GM19438 (cell line): ENCODE measurements at regions not wholly inside any gene's neighbourhood (a gene's known extent, or its start where the extent isn't known, plus 50 kb on each side); places are given as distances from the start of the nearest gene placed in this dataset.
"Not testable (repeated sequence)": the region's sequence is repeated elsewhere in the genome, so short reads cannot be mapped to it uniquely, and the experiment has no call there.

Experiments used
- ATAC-seq: cut with Tn5 transposase; IDR thresholded peaks from one replicate; pipeline ENCODE4 v1.9.1; 2021; ENCODE audit warnings: low read depth; ENCODE audit not compliant: unreplicated experiment

DNA sequence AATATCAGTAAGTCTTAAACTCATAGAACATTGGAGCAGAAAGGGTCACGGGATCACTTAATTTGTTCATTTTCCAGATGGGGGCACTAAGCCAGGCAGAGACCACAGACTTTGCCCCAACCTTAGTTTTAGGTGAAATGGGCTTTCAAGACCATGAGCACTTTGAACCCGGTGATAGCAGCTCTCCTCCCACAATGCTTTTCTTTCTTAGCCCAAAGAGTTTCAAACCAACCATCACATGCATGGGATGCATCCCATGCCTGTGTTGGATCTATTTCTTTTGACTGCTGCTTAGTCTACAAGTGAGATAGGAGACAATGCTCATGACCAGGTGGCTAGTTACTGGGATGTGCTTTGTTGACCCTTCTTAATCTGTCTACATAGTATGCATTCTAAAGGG, 240.6 kb downstream of the NUF2 start:
- no peak for ATAC-seq

DNA sequence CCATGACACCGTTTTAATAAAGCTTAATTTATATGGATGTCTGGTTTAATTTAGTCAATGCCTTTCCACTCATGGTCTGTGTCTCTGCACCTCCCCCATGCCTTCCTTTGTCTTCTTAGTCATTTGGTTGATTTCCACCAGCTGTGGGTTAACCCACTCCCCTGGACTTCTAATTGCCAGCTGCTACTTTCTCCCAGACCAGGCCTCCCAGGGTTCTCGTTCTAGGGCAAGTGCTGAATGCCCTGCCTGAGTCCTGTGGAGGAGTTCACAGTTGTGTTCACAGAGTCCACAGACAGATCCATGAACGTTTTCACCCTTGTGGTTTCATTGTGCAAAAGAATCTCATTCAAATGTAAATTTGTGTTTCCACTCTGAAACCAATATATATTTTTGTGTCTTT, 243.4 kb downstream of the NUF2 start:
- no peak for ATAC-seq

DNA sequence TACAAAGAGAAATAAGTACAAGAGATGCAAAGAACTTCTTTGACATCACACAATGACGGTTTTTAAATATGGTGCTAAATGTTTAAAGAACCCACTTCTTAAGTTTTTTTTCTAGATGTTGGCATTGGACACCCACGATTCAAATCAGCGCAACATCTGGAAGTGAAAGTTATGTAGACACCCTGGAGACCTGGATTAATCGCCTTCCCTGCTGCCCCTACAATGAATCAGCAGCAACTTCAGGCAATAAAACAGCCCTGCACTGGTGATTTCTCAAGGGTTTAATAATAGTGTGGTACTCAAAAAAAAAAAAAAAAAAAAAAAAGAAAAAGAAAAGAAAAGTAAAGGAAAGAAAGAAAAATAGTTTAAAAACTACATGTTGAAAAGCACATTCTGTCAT, 248.3 kb downstream of the NUF2 start:
- no peak for ATAC-seq

DNA sequence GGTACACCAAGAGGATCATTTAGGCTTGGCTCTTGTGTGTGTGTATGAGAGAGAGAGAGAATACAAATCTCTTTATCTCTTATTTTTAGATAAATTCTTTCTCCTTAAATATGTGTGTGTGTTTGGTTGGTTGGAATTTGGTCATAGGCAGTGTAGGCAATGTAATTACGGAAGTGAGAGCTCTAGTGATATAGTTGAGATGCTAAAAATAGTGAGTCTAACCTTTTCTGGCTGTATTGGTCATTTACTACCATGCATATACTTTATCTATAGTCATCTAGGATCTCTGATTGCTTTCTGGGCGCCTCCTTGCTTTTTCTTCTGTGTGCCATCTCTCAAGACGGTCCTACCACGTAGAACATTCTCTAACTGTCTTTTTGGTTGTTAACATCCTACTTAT, 250.2 kb downstream of the NUF2 start:
- ATAC-seq: no peak

DNA sequence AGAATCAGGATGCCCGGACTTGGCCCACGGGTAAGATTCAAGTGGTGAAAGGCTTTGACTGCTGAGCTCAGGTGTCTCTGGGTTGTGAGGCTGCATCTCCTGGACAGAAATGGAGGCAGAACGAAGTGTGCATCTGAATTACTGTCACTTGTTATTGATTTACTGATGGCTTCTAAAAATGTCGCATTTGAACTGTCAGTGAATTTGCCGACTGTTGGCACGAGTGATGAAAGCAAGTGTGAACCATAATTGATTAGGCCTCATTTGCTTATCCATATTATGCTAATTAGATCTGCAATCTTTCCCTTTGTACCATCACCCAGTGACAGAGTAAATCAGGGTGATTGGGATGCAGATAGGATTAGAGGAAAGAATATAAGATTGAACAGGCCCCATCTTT, 252.4 kb downstream of the NUF2 start:
- ATAC-seq: no peak

DNA sequence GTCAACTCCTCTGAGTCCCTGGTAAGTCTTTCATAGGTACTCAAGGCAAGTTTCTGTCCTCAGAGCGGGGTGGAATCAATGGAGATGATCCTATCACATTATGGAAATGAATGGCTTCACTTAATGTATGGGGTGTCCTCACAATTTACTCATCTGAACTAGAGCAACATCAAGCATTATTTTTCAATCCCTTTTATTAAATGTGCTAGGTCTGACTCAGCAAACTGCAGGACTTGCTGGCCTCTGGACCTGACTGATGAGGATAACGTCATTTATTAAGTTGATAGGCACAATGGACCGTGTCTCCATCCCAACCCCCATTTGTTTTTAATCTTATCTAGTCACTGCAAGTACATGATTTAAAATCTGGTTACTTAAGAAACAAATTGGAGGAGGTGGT, 259.2 kb downstream of the NUF2 start:
- no peak for ATAC-seq

DNA sequence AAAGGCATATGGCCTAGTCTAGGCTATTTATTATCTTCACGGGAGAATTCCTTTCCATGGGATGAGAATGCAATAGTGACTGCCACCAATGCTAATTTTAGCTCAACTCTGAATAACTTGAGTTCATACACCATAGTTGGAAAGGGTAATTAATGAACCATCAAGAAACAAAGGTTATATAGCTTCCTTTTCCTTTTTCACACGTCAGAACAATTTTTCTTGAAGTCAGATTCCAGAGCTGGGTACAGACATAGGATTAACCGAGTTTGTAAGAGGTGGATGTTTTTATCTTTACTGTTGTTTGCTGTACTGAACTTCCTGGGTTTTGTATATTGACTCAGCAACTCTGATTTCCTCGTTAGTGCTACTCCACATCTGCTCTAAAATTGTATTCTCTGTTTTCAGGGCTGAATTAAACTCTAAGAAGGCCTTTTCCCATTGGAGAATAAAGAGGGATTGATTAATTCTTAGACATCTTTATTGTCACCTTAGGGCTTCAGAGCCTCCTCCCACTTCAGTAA, 262.0 kb downstream of the NUF2 start:
- ATAC-seq: no peak

DNA sequence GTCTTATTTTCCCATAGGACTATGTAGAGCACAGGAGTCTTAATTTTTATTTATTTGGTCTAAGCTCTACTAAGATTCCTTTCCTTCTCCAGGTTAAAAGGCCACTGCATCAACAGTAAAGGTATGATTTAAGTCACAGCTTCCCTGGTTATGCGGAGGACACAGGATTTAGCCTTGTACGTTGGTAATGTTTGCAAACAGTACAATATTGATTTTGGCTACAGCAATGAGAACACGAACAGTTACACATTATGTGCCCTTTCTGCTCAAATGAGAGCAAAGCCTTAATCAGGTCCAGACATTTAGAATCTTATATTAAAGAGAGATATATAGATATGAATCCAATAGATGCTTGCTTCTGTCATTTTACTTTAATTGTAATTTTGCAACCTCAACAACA, 264.0 kb downstream of the NUF2 start:
- no peak for ATAC-seq

DNA sequence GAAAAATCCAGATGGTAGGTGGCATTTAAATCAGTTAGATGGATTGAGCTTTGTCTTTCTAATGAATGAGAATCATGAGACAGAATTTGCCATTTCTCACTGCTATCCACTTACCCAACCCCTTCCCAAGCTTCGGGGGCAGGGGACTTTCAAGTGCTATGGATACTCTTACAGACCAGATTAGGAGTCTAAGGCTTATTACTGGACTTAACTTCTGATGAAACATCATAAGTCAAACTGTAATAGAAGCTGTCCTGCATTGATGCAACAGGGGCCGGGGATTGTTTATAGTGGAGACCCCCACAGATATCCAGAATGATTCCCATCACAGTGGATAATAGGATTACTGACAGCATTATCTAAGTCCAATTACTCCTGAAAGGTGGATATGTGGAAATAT, 267.0 kb downstream of the NUF2 start:
- no peak for ATAC-seq

DNA sequence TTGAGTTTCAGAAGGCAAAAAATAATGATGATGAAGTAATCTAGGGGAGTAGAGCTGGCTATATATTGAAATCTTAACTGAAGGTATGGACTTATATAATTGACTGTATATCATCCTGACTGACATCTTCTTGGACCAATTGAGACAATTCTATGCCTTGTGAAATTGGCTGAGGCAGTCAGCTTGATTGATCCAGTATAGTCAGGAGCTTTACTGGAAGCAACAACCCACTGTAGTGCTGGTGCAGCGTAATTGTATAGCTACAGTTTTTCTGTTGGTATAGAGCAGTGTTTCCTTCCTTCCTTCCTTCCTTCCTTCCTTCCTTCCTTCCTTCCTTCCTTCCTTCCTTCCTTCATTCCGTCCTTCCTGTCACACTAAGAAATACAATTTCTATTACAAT, 268.0 kb downstream of the NUF2 start:
- no peak for ATAC-seq

DNA sequence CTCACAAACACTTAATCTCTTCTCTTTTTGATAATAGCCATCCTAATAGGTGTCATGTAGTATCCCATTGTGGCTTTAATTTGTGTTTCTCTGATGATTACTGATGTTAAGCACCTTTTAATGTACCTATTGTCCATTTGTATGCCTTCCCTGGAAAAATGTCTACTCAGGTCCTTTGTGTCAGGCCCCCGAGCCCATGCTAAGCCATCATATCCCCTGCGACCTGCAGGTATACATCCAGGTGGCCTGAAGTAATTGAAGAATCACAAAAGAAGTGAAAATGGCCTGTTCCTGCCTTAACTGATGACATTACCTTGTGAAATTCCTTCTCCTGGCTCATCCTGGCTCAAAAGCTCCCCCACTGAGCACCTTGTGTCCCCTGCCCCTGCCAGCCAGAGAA, 269.4 kb downstream of the NUF2 start:
- not testable (repeated sequence) for ATAC-seq

DNA sequence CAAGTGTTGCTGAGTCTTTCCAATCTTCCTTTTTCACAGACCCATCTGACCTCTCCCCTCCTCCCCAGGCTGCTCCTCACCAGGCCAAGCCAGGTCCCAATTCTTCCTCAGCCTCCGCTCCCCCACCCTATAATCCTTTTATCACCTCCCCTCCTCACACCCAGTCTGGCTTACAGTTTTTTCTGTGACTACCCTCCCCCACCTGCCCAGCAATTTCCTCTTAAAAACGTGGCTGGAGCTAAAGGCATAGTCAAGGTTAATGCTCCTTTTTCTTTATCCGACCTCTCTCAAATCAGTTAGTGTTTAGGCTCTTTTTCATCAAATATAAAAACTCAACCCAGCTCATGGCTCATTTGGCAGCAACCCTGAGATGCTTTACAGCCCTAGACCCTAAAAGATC, 270.9 kb downstream of the NUF2 start:
- ATAC-seq: not testable (repeated sequence)

DNA sequence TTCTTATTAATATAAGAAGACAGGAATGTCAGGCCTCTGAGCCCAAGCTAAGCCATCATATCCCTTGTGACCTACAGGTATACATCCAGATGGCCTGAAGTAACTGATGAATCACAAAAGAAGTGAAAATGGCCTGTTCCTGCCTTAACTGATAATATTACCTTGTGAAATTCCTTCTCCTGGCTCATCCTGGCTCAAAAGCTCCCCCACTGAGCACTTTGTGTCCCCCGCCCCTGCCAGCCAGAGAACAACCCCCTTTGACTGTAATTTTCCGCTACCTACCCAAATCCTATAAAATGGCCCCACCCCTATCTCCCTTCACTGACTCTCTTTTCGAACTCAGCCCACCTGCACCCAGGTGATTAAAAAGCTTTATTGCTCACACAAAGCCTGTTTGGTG, 274.4 kb downstream of the NUF2 start:
- not testable (repeated sequence) for ATAC-seq

DNA sequence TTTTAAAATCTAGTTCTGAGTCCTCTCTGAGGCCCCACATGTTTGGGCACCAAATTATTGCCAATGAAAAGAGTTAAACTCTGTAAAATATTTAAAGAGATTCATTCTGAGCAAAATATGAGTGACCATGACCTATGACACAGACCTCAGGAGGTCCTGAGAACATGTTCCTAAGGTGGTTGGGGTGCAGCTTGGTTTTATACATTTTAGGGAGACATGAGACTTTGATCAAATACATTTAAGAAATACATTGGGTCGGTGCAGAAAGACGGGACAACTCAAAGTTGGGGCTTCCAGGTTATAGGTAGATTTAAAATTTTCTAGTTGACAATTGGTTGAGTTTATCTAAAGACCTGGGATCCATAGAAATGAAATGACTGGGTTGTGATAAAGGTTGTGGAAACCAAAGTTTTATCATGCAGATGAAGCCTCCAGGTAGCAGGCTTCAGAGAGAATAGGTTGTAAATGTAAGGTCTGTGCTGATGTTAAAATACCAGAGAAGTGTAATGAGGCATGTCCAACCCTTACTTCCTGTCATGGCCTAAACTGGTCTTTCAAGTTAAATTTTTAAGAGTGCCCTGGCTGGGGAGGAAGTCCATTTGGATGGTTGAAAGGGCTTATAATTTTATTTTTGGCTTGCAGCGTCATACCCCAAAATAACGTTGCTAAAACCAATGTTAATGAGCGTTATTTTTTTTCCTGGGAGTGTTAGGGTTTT, 274.9 kb downstream of the NUF2 start:
- ATAC-seq: no peak

DNA sequence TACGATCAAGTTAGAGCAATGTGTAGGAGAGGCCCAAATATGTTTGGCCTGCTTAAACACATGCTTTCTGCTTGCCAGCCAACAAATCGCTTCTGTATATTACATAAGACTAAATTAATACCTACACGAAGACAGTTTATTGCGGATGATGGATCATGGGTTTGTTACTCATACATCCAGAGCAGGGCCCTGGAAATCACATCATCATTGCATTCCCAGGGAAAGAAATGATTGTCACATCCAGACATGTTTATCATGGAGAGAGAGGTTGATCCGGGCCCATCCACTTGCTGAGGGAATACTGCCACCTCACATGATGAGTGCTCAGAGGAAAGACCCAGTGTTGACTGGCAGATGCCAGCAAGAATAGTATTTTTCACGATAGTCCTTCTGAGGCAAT, 282.6 kb downstream of the NUF2 start:
- ATAC-seq: no peak

DNA sequence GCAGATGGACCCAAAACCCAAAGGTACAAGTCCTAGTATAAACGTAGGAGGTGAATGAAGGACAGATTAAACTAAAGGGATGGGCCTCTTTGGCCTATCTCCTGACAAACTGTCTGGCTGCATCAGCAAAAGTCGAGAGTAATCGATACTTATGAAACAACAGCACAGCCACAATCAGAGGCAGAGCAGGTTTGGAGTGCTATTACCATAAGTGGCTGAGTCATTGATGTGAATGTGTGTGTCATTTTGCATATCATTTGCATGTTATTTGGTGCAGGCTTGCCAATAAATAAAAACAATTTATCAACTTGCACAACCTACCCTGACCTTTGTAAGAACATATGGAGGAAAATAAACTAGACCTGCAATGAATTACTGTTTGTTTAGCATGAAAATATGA, 283.1 kb downstream of the NUF2 start:
- ATAC-seq: no peak

DNA sequence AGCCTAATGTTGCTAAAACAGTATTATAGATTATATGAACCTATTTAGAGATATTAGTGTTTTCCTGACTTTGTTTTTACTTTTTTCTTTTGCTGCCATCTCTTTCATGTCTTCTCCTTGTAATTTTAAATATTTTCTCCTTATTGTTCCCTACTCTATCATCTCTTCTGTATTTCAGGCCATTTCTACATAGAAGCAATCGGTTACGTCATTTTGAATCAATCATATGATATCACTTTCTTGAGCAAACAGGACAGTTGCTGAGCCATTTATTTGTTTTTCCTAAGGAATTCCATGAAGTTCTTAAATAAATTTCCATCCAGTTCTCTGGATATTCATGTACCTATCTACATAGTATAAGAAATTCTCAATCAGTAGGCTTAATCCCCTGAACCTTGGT, 287.2 kb downstream of the NUF2 start:
- ATAC-seq: no peak

DNA sequence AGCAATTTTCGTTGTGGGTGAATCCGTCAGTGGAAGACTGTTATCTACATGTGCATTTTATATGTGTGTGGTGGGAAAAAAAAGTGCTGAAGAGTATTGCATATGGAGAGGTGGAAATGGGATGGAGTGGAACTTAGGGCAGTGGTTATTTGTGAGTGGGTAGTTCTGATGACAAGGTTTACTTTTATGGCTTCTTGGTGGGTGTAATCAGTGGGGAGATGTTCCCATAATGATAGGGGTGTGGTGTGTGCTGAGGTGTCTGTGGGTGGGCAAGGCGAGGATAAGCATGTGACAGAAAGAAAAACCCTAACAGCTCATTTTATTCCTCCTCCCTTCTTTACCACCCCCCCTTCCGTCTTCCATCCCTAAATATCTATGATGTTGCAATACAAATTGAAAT, 288.1 kb downstream of the NUF2 start:
- no peak for ATAC-seq

DNA sequence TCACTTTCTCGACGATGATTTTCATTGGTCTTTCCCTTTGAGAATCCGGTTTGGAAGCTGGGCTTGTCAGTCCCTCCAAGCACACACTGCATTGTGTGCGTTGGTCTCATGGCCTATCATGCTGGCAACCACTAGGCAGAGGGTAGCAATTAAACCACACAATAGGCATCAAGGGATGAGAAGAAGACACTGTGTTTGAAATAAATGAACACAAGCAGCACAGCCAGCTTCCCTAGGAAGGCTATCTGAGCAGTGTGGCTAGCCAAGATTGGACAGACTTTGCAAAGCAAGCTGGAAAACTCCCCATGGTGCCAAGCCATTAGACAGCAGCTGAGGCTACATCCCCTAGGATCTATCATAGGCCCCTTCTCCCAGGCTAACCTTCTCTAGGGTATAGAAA, 288.7 kb downstream of the NUF2 start:
- ATAC-seq: no peak

DNA sequence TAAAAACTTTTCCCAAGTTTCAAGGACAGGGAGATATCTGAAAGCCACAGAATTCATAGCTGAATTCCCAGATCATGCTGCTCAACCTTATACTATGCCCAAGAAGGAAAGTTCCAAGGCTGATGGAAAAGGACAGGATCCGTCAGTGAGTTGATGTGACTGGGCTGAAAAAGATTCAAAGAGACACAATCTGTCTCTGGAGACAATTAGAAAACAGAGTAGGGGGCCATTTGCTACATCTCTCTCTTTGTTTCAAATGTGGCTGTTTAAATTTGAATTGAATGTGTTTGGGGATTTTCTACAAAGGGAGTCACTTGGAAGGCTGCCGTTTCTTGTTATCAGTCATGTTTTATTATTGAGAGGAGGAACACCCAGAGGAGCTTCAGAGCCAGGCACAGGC, 292.6 kb downstream of the NUF2 start:
- no peak for ATAC-seq

DNA sequence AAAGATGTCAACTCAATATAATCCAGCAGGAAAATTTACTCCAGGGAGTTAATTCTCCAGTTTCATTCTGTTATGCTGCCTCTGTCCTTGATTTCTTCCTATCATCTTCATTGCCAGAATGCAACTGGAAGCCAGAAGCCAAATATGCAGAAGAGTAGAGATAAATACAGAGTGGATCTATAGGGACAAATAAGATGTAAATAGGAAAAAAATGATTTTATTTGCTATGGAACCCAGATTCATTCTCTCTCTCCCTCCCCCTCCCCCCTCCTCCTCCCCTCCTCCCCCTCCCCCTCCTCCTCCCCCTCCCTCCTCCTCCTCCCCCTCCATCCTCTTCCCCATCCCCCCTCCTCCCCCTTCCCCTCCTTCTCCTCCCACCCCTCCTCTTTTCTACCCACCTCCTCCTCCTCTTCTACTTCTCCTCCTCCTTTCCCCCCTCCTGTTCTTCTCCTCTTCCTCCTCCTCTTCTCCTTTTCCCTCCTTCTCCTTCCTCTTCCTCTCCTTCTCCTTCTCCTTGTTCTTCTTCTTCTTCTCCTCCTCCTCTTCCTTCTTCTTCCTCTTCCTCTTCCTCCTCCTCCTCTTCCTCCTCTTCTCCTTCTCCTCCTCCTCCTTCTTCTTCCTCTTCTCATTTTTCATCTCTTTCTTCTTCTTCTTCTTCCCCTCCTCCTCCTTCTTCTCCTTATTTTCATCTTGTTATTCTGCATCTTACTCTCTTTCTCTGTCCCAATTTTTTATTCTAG, 306.4 kb downstream of the NUF2 start:
- ATAC-seq: no peak

DNA sequence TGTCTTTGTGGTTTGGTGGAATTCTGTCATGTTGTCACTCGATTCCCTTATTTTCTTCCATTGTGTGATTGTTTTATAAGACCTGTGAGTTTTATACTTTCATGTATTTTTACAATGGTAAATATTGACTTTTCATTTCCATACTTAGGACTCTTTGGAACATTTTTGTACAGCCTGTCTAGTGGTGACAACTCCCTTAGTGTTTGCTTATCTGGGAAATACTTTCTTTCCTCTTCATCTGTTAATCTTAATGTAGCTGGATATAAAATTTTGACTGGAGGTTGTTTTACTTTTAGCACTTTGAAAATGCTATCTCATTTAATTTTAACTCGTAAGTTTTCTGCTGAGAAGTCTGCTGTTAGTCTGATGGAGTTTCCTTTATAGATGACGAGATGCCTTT, 310.5 kb downstream of the NUF2 start:
- ATAC-seq: no peak
